WERI-Rb-1 (cell line): ENCODE measurements at regions not wholly inside any gene's neighbourhood (a gene's known extent, or its start where the extent isn't known, plus 50 kb on each side); places are given as distances from the start of the nearest gene placed in this dataset.

Source experiments
- DNase-seq: peaks from one replicate; pipeline ENCODE4 v3.0.0-alpha.2; 2020
- H3K27ac ChIP-seq: fragments of 250-450 bp; sonication (Bioruptor Pico); 2 replicates; pipeline ENCODE4 v1.5.1; 2020; ENCODE audit warnings: mild to moderate bottlenecking, moderate library complexity
- H3K27me3 ChIP-seq: fragments of 250-450 bp; sonication (Bioruptor Pico); 2 replicates; pipeline ENCODE4 v1.5.1; 2021; ENCODE audit warnings: mild to moderate bottlenecking, low read depth, moderate library complexity; ENCODE audit not compliant: insufficient read depth, severe bottlenecking
- H3K36me3 ChIP-seq: fragments of 250-450 bp; sonication (Bioruptor Pico); 2 replicates; pipeline ENCODE4 v1.5.1; 2020; ENCODE audit warnings: mild to moderate bottlenecking, moderate library complexity
- H3K4me3 ChIP-seq: 2 replicates; pipeline ENCODE4 v1.5.1; 2011; ENCODE audit warnings: low read depth, mild to moderate bottlenecking, control low read depth, low read length
- H3K9me3 ChIP-seq: fragments of 250-450 bp; sonication (Bioruptor Pico); 2 replicates; pipeline ENCODE4 v1.5.1; 2021; ENCODE audit warnings: mild to moderate bottlenecking, moderate library complexity; ENCODE audit not compliant: severe bottlenecking
- CTCF ChIP-seq: IDR thresholded peaks from 2 replicates; pipeline ENCODE4 v1.5.1; 2011; ENCODE audit warnings: low read depth, mild to moderate bottlenecking, control low read depth, inconsistent platforms, low read length

- no peaks in the 10 kb centered on the region for H3K27me3 ChIP-seq
- no peaks in the 10 kb centered on the region for H3K36me3 ChIP-seq
- no peak overlapping the region for H3K4me3 ChIP-seq
- H3K27ac ChIP-seq: no peak overlapping the region
- no peak for DNase-seq
- no peak for TF ChIP-seq CTCF
- no peaks in the 10 kb centered on the region for H3K9me3 ChIP-seq
Measured at GRCh38 chr2:21346984-21347383, 223.2 kb downstream of the TDRD15 start.

GRCh38 chr2:21353879-21354679 is 230.3 kb downstream of the TDRD15 start:
- no peak overlapping the region for H3K27ac ChIP-seq
- H3K27me3 ChIP-seq: no peaks in the 10 kb centered on the region
- no peak overlapping the region for H3K4me3 ChIP-seq
- no peaks in the 10 kb centered on the region for H3K36me3 ChIP-seq
- no peak for DNase-seq
- no peaks in the 10 kb centered on the region for H3K9me3 ChIP-seq
- TF ChIP-seq CTCF: no peak

GRCh38 chr2:21356086-21356856 is 232.5 kb downstream of the TDRD15 start:
- TF ChIP-seq CTCF: no peak
- H3K27me3 ChIP-seq: no peaks in the 10 kb centered on the region
- no peak overlapping the region for H3K4me3 ChIP-seq
- no peak overlapping the region for H3K27ac ChIP-seq
- H3K36me3 ChIP-seq: no peaks in the 10 kb centered on the region
- no peaks in the 10 kb centered on the region for H3K9me3 ChIP-seq
- DNase-seq: no peak

- Histone ChIP-seq H3K27me3 (no peaks in the 10 kb centered on the region), H3K4me3 (no peak overlapping the region), H3K9me3 (no peaks in the 10 kb centered on the region), H3K27ac (no peak overlapping the region), H3K36me3 (no peaks in the 10 kb centered on the region)
- TF ChIP-seq CTCF: no peak
- no peak for DNase-seq
Measured at GRCh38 chr2:21356857-21357255, 233.1 kb downstream of the TDRD15 start.

- no peaks in the 10 kb centered on the region for H3K9me3 ChIP-seq
- no peak for DNase-seq
- H3K27me3 ChIP-seq: no peaks in the 10 kb centered on the region
- H3K36me3 ChIP-seq: no peaks in the 10 kb centered on the region
- H3K27ac ChIP-seq: no peak overlapping the region
- H3K4me3 ChIP-seq: no peak overlapping the region
- no peak for TF ChIP-seq CTCF
Measured at GRCh38 chr2:21358976-21359375, 235.2 kb downstream of the TDRD15 start.
